GM10248 (cell line): ENCODE measurements at regions not wholly inside any gene's neighbourhood (a gene's known extent, or its start where the extent isn't known, plus 50 kb on each side); places are given as distances from the start of the nearest gene placed in this dataset.

ENCODE experiments used
- CTCF ChIA-PET: fragments of 300-600 bp; sonication (Branson Sonifier 250); formaldehyde crosslinking; extraction: SDS; loops from one replicate; lab custom pipeline; 2021; ENCODE audit warnings: antibody characterized with exemption; lab: Yijun Ruan, JAX
- POLR2A ChIA-PET: fragments of 350-650 bp; sonication (Branson Sonifier 250); formaldehyde crosslinking; extraction: SDS; loops from one replicate; lab custom pipeline; 2020; ENCODE audit warnings: antibody characterized with exemption; lab: Yijun Ruan, JAX
- DNase-seq: peaks from one replicate; pipeline ENCODE4 v3.0.0; 2012; ENCODE audit errors: extremely low spot score
- CTCF ChIP-seq: IDR thresholded peaks from 2 replicates; pipeline ENCODE4 v1.5.1; 2012; ENCODE audit warnings: mild to moderate bottlenecking, low read depth; ENCODE audit errors: extremely low read depth, missing control alignments, control extremely low read depth

- POLR2A ChIA-PET, result no interaction called here
- CTCF ChIA-PET, result no interaction called here
- TF ChIP-seq CTCF, result no peak
- no peak for DNase-seq
These were observed 182.7 kb upstream of the LDB2 start for GRCh38 chr4:17081179-17081578.

- CTCF ChIA-PET, result no interaction called here
- TF ChIP-seq CTCF, result no peak
- DNase-seq, result no peak
- POLR2A ChIA-PET, result no interaction called here
These were observed 178.7 kb upstream of the LDB2 start for GRCh38 chr4:17077105-17077504.

- ChIA-PET CTCF (no interaction called here), POLR2A (no interaction called here)
- no peak for TF ChIP-seq CTCF
These were observed 174.0 kb upstream of the LDB2 start for GRCh38 chr4:17072483-17072882.

GRCh38 chr4:17068891-17069290 lies 170.4 kb upstream of the LDB2 start:
- TF ChIP-seq CTCF, result no peak
- no peak for DNase-seq
- POLR2A ChIA-PET, result no interaction called here
- CTCF ChIA-PET, result interaction anchor here (1.3 kb wide), 1 partner anchor 10 kb away, joined by 3 read pairs; no protein-coding TSS in a partner anchor

More at GRCh38 chr4:17072483-17072882, 174.0 kb upstream of the LDB2 start:
- DNase-seq, result no peak

- POLR2A ChIA-PET, result no interaction called here
- no peak for TF ChIP-seq CTCF
- CTCF ChIA-PET, result interaction anchor here (1.3 kb wide), 1 partner anchor 9 kb away, joined by 3 read pairs; no protein-coding TSS in a partner anchor
- DNase-seq, result no peak
These were observed 169.9 kb upstream of the LDB2 start for GRCh38 chr4:17068392-17068791.

GRCh38 chr4:17066972-17067371 lies 168.5 kb upstream of the LDB2 start:
- POLR2A ChIA-PET, result no interaction called here
- no peak for TF ChIP-seq CTCF
- CTCF ChIA-PET, result no interaction called here
- no peak for DNase-seq

GRCh38 chr4:17066236-17066635 lies 167.8 kb upstream of the LDB2 start:
- CTCF ChIA-PET, result no interaction called here

More at GRCh38 chr4:17066236-17066635, 167.8 kb upstream of the LDB2 start:
- no peak for DNase-seq
- POLR2A ChIA-PET, result no interaction called here
- no peak for TF ChIP-seq CTCF
